HG03442 (cell line): ENCODE measurements at regions not wholly inside any gene's neighbourhood (a gene's known extent, or its start where the extent isn't known, plus 50 kb on each side); places are given as distances from the start of the nearest gene placed in this dataset.
"Not testable (repeated sequence)": the region's sequence is repeated elsewhere in the genome, so short reads cannot be mapped to it uniquely, and the experiment has no call there.

Experiments used
- ATAC-seq: cut with Tn5 transposase; IDR thresholded peaks from one replicate; pipeline ENCODE4 v1.9.1; 2021; ENCODE audit warnings: mild to moderate bottlenecking, moderate library complexity; ENCODE audit not compliant: unreplicated experiment

DNA sequence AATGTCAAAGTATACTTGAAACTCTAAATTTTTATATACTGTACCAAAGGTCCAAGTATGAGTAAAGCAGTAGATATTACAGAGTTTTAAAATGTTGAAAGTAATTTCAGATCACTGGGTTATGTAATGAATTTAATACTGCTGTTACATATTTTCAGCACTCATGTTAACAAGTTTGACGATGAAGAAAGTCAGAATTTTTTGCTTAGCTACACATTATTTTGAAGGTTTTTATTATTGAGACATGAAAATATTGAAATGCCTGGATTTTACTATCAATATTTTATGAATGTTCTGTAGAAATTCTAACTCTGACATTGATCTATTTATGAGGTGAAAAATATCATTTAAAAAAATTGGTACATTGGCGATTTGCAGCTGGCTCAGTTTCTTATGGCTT is 1030.3 kb downstream of the FSCB start:
- no peak for ATAC-seq

DNA sequence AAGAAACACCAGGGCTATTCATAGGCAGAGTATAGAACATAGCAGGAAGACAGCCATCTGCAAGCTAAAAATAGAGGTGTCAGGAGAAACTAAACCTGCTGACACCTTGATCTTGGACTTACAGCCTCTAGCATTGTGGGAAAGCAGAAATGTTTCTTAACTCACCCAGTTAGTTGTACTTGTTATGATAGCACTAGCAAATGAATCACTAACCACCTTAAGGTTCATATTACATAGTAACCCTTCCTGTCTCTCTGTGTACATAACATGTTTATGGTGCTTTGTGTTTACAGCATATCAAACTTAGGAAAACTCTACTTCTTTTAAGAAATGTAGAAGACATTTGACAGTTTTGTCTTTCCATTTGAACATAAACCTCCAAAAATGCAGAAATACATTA is 1031.3 kb downstream of the FSCB start:
- ATAC-seq: no peak

DNA sequence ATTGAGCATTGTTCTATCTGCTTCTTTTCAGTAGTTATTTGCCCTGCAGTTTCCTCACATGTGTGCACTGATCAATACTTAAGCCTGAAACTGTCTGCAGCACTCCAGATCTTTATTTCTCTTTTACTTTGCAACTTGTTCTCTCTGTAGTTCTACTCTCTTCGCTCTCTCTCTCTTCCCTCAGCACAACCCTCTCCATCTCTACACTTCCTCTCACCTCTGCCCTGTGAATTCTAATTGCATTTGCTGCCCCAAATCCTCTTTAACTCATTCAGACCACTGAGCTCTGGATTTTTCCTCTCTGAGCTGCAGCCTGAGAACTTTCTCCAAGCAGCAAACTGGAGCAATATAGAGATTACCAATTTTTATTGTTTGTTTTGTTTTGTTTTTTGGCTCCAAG is 1035.5 kb downstream of the FSCB start:
- no peak for ATAC-seq

DNA sequence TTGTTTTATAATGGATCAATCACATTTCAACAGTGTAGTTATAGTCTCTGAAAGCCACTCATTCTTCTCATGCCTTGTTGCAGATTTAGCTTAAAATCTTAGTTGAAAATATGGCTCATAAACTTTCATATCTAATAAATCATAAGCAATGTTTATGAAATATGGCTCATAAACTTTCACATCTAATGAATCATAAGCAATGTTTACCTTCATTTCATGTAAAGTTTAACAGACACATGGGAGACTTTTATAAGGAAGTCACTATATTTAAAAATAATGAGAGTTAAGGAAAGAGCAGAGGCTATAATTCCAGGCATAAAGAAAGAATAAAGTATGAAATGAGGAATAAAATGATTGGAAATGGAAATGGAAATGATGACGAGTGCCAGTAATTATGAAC is 1042.1 kb downstream of the FSCB start:
- no peak for ATAC-seq

DNA sequence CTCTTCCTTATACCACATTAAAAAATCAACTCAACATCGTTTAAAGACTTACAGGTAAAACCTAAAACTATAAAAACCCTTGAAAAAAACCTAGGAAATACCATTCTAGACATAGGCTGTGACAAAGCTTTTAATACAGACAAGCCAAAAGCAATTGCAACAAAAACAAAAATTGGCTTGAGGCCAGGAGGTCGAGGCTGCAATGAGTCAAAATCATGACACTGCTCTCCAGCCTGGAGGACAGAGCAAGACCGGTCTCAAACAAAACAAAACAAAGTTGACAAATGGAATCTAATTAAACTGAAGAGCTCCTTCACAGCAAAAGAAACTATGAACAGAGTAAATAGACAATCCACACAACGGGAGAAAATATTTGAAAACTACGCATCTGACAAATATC is 1057.8 kb downstream of the FSCB start:
- ATAC-seq: no peak

DNA sequence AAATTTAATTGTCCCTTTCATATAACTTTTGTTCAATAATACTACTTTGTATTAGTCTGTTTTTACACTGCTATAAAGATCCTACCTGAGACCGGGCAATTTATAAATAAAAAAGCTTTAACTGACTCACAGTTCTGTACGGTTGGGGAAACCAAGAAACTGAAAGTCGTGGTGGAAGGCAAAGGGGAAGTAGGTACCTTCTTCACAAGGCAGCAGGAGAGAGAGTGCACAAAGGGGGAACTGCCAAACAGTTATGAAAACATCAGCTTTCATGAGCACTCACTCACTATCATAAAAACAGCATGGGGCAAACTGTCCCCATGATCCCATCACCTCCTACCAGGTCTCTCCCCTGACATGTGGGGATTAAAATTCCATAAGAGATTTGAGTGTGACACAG is 1069.0 kb downstream of the FSCB start:
- no peak for ATAC-seq

DNA sequence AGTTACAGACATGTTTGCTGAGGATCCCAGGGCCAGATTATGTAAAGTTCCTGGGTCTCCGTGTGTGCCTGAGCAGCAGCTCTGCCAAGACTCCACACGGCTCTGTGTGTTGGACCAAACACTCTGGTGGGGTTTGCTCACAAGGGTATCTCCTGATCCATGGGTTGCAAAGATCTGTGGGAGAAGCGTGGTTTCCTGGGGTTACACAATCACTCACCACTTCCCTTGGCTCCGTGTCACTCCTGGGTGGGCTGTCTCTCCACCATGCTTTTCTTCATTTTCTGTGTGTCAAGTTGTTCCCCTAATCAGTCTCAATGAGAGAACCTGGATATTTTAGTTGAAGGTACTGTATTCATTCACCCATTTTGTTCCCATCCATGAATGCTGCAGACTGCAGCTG is 1088.8 kb downstream of the FSCB start:
- ATAC-seq: no peak

DNA sequence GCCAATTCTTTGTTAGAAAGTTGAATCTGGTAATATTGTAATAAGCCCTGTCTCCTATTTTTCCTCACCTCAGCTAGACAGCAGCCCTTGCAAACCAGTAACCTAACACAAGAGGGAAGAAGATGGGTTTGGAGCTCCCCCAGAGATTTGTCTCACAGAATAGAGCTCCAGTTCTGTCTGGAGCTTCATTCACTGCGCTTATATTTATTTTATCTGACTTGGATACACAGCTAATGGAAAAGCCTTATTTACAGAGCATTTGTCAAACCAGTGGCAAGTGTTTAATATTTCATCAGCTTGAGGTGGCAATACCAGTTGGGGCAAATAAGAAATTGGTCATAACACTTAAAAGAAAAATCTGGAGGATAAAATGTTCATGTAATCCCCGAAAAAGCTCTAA is 1094.0 kb downstream of the FSCB start:
- ATAC-seq: no peak

DNA sequence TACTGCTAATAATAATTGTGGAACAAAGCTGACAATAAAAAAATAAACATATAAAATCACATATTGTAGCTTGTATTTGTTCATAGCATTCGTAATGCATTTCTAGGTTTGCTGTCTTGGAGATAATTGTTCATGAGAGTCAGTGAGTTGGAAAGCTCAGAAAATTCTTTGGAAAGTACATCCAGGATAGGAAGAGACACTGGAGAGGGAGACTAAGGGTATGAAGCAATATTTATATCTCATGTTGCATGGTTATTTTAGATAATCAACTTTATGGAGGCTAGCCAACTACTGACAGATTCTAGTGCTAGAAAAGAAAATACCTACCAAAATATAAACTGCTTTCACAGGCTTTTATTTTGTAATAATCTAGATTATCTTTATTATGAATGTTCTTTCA is 1095.2 kb downstream of the FSCB start:
- no peak for ATAC-seq

DNA sequence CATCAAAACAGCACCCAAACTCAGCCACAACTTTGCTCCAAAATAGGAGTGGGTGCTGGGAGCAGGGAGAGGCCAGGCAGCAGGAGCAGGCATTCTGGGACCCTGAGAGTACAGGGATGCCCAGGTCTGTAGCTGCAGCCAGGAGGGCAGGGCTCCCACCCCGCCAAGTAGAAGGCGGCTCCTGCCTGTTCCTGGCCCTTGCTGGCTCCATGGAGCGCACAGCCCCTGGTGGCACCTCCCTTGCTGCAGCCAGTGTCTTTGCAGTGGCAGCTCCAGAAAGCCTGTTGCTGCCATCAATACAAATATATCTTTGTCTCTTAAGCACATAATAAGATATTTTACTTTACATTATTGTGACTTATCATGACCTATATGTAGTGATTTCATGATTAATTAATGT is 1096.5 kb downstream of the FSCB start:
- no peak for ATAC-seq

DNA sequence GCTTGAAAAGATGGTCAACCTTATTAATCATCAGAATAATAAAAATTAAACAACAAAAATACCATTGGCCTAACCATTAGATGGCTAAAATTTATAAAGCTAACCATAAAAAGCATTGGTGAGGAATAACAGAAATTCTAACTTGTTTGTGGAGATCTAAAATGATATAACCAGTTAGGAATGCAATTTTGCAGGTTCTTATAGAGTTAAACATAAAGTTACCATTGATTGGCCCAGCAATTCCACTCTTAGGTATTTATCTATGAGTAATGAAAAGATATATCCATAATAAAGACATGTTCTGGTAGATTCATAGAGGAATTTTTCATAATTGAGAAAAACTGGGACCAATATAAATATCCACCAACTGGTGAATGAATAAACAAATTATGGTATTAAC is 1098.6 kb downstream of the FSCB start:
- ATAC-seq: no peak

DNA sequence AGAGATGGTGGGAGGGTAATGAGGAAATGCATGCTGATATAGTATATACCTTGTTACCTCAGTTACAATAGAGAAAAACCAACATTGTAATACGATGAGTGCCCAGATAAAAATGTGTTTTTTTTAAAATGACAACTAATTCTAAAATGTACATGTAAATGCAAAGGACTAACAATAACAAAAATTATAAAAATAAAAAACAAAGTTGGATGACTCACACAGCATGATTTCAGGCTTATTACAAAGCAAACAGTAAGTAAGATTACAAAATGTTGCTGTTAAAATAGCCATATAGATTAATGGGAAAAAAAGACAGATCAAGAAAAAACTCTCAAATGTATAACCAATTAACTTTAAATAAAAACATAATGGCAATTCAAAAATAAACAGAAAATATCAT is 1099.4 kb downstream of the FSCB start:
- ATAC-seq: no peak

DNA sequence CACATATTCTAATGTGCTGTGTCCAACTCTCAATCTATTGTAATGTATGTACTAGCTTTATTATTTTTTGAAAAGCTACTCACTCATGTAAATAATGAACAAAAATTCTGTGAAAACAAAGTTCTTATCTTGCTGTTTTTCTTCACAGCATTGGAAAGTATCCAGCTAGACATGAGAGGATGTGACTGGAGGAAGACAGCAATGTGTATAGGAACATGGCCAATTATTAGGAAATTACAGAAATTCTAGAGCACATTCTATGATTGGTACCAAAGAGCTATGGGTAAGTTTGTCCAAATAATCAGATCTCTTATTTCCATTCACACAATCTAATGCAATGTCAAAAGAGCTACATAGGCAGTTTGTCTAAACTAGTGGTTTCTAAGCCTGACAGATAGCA is 1100.2 kb downstream of the FSCB start:
- ATAC-seq: no peak

DNA sequence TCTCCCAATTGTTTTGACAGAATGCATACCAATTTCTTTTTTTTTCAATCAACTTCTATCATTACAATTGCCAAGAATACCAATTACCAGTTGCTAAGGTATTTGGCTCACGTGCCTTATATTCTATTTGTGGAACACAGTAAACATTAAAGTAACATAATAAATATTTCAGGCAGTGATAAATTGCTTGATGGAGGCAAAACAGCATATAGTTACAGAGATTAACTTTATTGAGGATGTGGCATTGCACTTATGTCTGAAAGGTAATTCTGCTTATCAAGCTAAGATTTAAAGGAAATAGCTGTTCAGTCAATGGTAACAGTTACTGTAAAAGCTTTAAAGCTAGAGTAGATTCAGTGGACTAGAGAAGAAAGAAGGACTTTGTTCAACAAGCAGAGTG is 1107.8 kb downstream of the FSCB start:
- no peak for ATAC-seq

DNA sequence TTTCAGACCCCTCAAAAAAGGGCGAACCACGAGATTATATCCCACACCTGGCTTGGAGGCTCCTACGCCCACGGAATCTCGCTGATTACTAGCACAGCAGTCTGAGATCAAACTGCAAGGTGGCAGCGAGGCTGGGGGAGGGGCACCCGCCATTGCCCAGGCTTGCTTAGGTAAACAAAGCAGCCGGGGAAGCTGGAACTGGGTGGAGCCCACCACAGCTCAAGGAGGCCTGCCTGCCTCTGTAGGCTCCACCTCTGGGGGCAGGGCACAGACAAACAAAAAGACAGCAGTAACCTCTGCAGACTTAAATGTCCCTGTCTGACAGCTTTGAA is 1136.6 kb downstream of the FSCB start:
- not testable (repeated sequence) for ATAC-seq

DNA sequence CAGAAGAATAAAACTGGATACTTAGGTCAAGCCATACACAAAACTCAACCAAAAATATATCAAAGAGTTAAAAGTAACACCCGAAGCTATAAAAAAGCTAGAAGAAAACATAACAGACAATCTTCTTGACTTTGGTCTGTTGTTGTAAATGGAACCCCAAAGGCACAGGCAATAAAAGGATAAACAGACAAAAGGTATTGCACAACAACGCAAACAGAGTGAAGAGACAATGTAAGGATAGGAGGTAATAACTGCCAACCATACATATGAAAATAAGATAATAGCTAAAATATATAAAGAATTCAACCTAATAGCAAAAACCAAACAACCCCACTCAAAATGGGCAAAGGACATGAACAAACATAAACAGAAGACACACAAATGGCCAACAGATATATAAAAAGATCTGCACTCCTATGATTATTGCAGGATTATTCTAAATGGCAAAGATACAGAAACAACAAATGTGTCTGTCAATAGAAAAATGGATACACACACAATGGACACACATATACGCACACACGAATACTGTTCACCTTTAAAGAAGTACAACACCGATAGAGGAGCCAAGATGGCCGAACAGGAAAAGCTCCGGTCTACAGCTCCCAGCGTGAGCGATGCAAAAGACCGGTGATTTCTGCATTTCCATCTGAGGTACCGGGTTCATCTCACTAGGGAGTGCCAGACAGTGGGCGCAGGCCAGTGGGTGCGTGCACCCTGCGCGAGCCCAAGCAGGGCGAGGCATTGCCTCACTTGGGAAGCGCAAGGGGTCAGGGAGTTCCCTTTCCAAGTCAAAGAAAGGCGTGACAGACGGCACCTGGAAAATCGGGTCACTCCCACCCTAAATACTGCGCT is 1137.1 kb downstream of the FSCB start:
- no peak for ATAC-seq

DNA sequence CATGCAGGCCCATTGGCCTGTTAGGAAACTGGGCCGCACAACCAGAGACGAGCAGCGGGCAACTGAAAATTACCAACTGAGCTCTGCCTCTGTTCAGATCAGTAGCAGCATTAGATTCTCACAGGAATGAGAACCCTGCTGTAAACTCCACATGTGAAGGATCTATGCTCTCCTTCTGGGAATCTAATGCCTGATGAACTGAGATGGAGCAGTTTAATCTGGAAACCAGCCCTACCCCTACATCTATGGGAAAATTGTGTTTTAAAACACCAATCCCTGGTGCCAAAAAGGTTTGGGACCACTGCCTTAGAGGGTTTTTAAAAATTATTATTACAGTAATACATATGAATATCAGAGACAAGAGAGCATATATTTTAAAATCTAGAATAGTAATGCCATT is 1144.5 kb downstream of the FSCB start:
- no peak for ATAC-seq

DNA sequence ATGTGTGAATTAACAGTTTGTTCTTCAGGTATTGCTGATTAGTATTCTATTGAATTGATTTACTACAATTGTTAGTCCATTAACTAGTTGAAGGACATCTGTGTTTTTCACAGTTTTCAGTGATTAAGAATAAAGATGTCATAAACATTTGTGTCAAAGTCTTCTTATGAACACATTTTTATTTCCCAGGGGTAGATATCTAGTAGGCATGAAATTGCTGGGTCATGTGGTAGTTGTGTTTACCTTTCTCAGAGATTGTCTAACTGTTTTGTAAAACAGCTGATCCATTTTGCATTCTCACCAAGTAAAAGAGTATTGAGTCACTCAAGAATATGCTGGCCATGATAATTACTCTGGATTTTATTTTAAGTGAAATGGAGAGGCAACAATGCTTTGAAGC is 1145.3 kb downstream of the FSCB start:
- no peak for ATAC-seq

DNA sequence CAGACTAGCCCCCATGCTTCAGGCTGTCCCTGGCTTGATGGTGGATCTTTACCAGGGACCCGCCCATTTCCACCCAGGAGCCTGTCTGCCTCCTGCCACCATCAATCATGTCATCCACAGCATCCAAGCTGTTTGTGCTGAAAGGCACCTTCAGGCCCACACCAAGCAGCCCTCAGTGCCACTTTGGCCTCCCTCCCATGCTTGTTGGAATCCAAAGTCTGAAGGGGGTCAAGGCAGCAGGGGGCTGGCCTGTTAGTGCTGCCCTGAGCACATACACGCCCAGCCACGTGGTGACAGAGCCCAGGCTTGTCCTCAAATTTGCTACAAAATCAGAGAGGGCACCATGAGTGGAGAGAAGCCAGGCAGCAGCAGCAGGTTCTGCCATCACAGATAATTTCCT is 1146.8 kb downstream of the FSCB start:
- ATAC-seq: no peak

DNA sequence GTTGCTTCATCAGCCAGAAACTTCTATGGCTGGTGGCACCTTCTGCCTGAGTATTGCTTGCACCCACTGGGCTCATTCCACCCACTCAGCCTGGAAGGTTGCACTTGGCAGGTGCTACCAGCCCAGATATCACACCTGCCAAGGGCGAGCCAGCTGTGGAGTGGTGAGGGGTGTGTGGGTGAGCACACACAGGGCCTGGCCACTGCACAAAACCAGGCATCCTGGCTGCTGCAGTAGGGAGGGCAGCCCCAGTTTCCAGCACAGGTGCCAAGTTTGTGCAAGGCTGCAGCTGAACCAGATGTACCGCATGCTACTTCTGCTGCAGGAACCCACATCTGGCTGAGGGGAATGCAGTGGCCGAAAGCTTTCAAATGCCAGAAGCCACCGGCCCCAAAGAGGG is 1147.8 kb downstream of the FSCB start:
- no peak for ATAC-seq

DNA sequence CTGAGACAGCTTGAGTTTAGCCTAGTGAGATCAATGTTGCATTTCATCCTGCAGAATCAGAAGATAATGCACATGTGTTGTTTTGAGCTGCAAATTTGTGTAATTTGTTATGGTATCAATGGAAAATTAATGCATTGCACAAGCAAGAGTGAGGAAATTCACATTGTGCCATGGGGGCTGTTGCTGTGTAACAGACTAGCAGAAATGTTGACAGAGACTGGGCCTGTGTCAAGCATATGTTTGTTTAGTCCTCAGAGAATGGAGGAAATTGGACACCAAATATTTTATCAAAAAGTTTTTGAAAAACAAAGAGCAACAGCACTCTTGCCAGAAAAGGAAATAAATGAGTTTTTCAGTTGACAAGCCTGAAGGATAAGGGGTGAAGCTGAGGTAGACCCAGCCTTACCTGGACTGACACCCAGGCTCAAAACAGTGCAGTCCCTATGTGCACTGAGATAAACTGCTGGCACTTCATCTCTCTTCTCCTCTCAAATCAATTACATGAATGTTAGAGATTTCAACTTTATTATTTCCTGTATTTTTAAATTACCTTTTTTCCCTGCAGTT is 1150.0 kb downstream of the FSCB start:
- no peak for ATAC-seq

DNA sequence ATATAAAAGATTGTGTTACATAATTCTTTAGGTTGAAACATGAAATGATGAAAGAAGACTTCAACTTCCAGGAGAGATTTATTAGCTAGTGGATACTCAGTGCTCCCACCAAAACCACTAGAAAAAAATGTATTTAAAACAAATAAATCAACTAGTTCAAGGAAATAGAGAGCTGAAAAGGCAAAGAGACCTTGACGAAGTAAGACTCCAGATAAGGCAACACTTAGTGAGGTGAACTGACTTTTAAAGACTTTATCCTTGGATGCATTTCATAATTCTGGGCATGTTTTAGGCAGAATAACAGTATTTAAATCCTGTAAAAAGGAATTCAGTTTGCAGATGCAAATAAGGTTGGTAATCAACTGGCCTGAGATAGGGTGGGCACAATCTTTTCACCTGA is 1150.7 kb downstream of the FSCB start:
- no peak for ATAC-seq

DNA sequence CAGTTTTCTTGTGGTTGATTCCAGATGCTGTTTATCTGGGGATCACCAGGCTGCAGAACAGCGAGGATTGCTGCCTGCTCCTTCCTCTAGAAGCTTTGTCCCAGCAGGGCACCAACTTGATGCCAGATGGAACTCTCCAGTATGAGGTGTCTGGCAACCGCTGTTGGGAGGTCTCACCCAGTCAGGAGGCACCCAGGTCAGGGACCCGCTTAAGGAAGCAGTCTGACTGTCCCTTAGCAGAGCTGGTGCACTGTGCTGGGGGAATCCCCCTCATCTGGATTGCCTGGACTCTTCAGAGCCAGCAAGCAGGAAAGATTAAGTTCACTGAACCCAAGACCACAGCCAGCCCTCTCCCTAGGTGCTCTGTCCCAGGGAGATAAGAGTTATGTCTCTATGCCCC is 1165.2 kb downstream of the FSCB start:
- no peak for ATAC-seq
